NT2/D1 (cell line): ENCODE measurements at regions not wholly inside any gene's neighbourhood (a gene's known extent, or its start where the extent isn't known, plus 50 kb on each side); places are given as distances from the start of the nearest gene placed in this dataset.

Source experiments
- SUZ12 ChIP-seq: IDR thresholded peaks from 2 replicates; pipeline ENCODE4 v1.6.1; 2011; ENCODE audit not compliant: insufficient read length, insufficient read depth; ENCODE audit errors: extremely low read depth
- YY1 ChIP-seq: IDR thresholded peaks from 2 replicates; pipeline ENCODE4 v1.6.1; 2011; ENCODE audit not compliant: insufficient read length, insufficient read depth
- ZNF274 ChIP-seq: IDR thresholded peaks from 2 replicates; pipeline ENCODE4 v1.6.1; 2011; ENCODE audit warnings: mild to moderate bottlenecking, low read depth, low read length

GRCh38 chr20:52798124-52798523, 174.0 kb upstream of the TSHZ2 start:
- TF ChIP-seq ZNF274 (no peak), SUZ12 (no peak), YY1 (no peak)
